WTC11 (cell line): ENCODE measurements at regions not wholly inside any gene's neighbourhood (a gene's known extent, or its start where the extent isn't known, plus 50 kb on each side); places are given as distances from the start of the nearest gene placed in this dataset.

Experiments
- ATAC-seq: fragments of 200-7000 bp; cut with Tn5 transposase; 2 replicates; pipeline ENCODE4 v1.10.0; 2021; ENCODE audit warnings: mild to moderate bottlenecking, moderate library complexity
- CTCF ChIA-PET: fragments of 300-600 bp; sonication (Branson Sonifier 250); formaldehyde crosslinking; loops from one replicate; lab custom pipeline; 2021; ENCODE audit warnings: antibody characterized with exemption; lab: Charles Lee
- POLR2A ChIA-PET: fragments of 350-600 bp; sonication (Branson Sonifier 250); formaldehyde crosslinking; loops from one replicate; lab custom pipeline; 2021; ENCODE audit warnings: antibody characterized with exemption; lab: Charles Lee
- DNase-seq: peaks from one replicate; pipeline ENCODE4 v3.0.0; 2021; ENCODE audit warnings: low spot score
- H3K27ac Mint-ChIP-seq: 2 replicates; pipeline ENCODE4 v1.8.0; 2021; ENCODE audit warnings: mixed read lengths
- H3K27me3 Mint-ChIP-seq: 2 replicates; pipeline ENCODE4 v1.8.0; 2021; ENCODE audit warnings: low read depth, mild to moderate bottlenecking, moderate library complexity, mixed read lengths
- H3K36me3 Mint-ChIP-seq: 2 replicates; pipeline ENCODE4 v1.8.0; 2021; ENCODE audit warnings: mixed read lengths
- H3K4me1 Mint-ChIP-seq: 2 replicates; pipeline ENCODE4 v1.8.0; 2022; ENCODE audit warnings: mixed read lengths
- H3K4me3 Mint-ChIP-seq: 2 replicates; pipeline ENCODE4 v1.8.0; 2021; ENCODE audit warnings: mild to moderate bottlenecking, moderate library complexity, mixed read lengths
- H3K9me3 Mint-ChIP-seq: 2 replicates; pipeline ENCODE4 v1.8.0; 2021; ENCODE audit warnings: mixed read lengths
- ATF2 ChIP-seq: sonication (generic); formaldehyde crosslinking; IDR thresholded peaks from 2 replicates; pipeline ENCODE4 v1.8.1; 2022; ENCODE audit warnings: low read depth, missing genetic modification reagents, borderline replicate concordance
- CTCF ChIP-seq: fragments of 200-600 bp; IDR thresholded peaks from 2 replicates; pipeline ENCODE4 v1.8.0; 2022; ENCODE audit warnings: antibody characterized with exemption
- E2F5 ChIP-seq: sonication (generic); formaldehyde crosslinking; IDR thresholded peaks from 2 replicates; pipeline ENCODE4 v1.8.1; 2022; ENCODE audit warnings: mild to moderate bottlenecking, moderate library complexity, missing genetic modification reagents
- ERG ChIP-seq: fragments of 250-450 bp; sonication (Bioruptor Pico); IDR thresholded peaks from 2 replicates; pipeline ENCODE4 v1.8.0; 2021; ENCODE audit warnings: mild to moderate bottlenecking
- ESRRA ChIP-seq: sonication (generic); formaldehyde crosslinking; IDR thresholded peaks from 2 replicates; pipeline ENCODE4 v1.8.1; 2022; ENCODE audit warnings: mild to moderate bottlenecking, missing genetic modification reagents, borderline replicate concordance
- HMGA2 ChIP-seq: fragments of 250-450 bp; sonication (Bioruptor Pico); IDR thresholded peaks from 2 replicates; pipeline ENCODE4 v1.4.0; 2021; ENCODE audit warnings: mild to moderate bottlenecking, moderate library complexity
- HMGXB4 ChIP-seq: sonication (generic); formaldehyde crosslinking; IDR thresholded peaks from 2 replicates; pipeline ENCODE4 v1.8.1; 2023; ENCODE audit warnings: mild to moderate bottlenecking, moderate library complexity, missing genetic modification reagents
- IRF1 ChIP-seq: sonication (generic); formaldehyde crosslinking; IDR thresholded peaks from 2 replicates; pipeline ENCODE4 v1.8.0; 2023; ENCODE audit warnings: missing genetic modification reagents
- IRF2 ChIP-seq: sonication (generic); formaldehyde crosslinking; IDR thresholded peaks from 2 replicates; pipeline ENCODE4 v1.8.0; 2022; ENCODE audit warnings: low read depth, missing genetic modification reagents, borderline replicate concordance
- MAX ChIP-seq: sonication (generic); formaldehyde crosslinking; IDR thresholded peaks from 2 replicates; pipeline ENCODE4 v1.8.0; 2022; ENCODE audit warnings: mild to moderate bottlenecking, missing genetic modification reagents
- NFE2L1 ChIP-seq: sonication (generic); formaldehyde crosslinking; IDR thresholded peaks from 2 replicates; pipeline ENCODE4 v1.8.1; 2023; ENCODE audit warnings: missing genetic modification reagents
- NFYB ChIP-seq: sonication (generic); formaldehyde crosslinking; conservative IDR thresholded peaks from 2 replicates; pipeline ENCODE4 v1.8.0; 2022; ENCODE audit warnings: low read depth, missing genetic modification reagents
- NR2C2 ChIP-seq: sonication (generic); formaldehyde crosslinking; IDR thresholded peaks from 2 replicates; pipeline ENCODE4 v1.8.0; 2022; ENCODE audit warnings: mild to moderate bottlenecking, missing genetic modification reagents
- SMAD4 ChIP-seq: sonication (generic); formaldehyde crosslinking; IDR thresholded peaks from 2 replicates; pipeline ENCODE4 v1.8.0; 2022; ENCODE audit warnings: mild to moderate bottlenecking, missing genetic modification reagents
- SP1 ChIP-seq: sonication (generic); formaldehyde crosslinking; conservative IDR thresholded peaks from 2 replicates; pipeline ENCODE4 v1.8.1; 2022; ENCODE audit warnings: missing genetic modification reagents
- USF1 ChIP-seq: sonication (generic); formaldehyde crosslinking; IDR thresholded peaks from 2 replicates; pipeline ENCODE4 v1.8.0; 2022; ENCODE audit warnings: mild to moderate bottlenecking, missing genetic modification reagents
- USF2 ChIP-seq: sonication (generic); formaldehyde crosslinking; IDR thresholded peaks from 2 replicates; pipeline ENCODE4 v1.8.1; 2023; ENCODE audit warnings: mild to moderate bottlenecking, missing genetic modification reagents, moderate library complexity
- ZNF121 ChIP-seq: sonication (generic); formaldehyde crosslinking; IDR thresholded peaks from 2 replicates; pipeline ENCODE4 v1.8.0; 2023; ENCODE audit warnings: missing genetic modification reagents
- ZNF416 ChIP-seq: fragments of 250-450 bp; sonication (Bioruptor Pico); IDR thresholded peaks from 2 replicates; pipeline ENCODE4 v1.9.0; 2021; ENCODE audit warnings: mild to moderate bottlenecking, inconsistent platforms
- ZNF423 ChIP-seq: fragments of 250-450 bp; sonication (Bioruptor Pico); IDR thresholded peaks from 2 replicates; pipeline ENCODE4 v2.1.2; 2022; ENCODE audit warnings: mild to moderate bottlenecking, moderate library complexity
- ZSCAN18 ChIP-seq: fragments of 250-450 bp; sonication (Bioruptor Pico); IDR thresholded peaks from 2 replicates; pipeline ENCODE4 v2.1.2; 2022; ENCODE audit warnings: mild to moderate bottlenecking, moderate library complexity

- no peak overlapping the region for H3K4me3 Mint-ChIP-seq
- CTCF ChIA-PET, result interaction anchor here (0.6 to 1.1 kb wide), 4 partner anchors 17 to 316 kb away, joined by 3 to 5 read pairs (median 4); no protein-coding TSS in a partner anchor
- DNase-seq (no peak), ATAC-seq (no peak)
- H3K36me3 Mint-ChIP-seq, result no peaks in the 10 kb centered on the region; the same call in 1 of the 2 replicates
- peak overlapping the region; percentile 24; the same call in 1 of the 2 replicates for H3K27ac Mint-ChIP-seq
- POLR2A ChIA-PET, result interaction anchor here (1.1 kb wide), 1 partner anchor 26 kb away, joined by 3 read pairs; no protein-coding TSS in a partner anchor
- H3K27me3 Mint-ChIP-seq, result no peaks in the 10 kb centered on the region; the same call in 1 of the 2 replicates
- peaks cover 3% of the 10 kb centered on the region; the same call in 1 of the 2 replicates for H3K9me3 Mint-ChIP-seq
- peaks cover 24% of the 10 kb centered on the region for H3K4me1 Mint-ChIP-seq
- TF ChIP-seq ESRRA (no peak), IRF2 (CRISPR knock-in tag) (no peak), MAX (CRISPR knock-in tag) (no peak), HMGXB4 (CRISPR knock-in tag) (no peak)
Measured at GRCh38 chr10:131769571-131770410, 131.0 kb upstream of the PPP2R2D start.

- H3K4me3 Mint-ChIP-seq, result no peak overlapping the region
- DNase-seq (no peak), ATAC-seq (no peak)
- H3K4me1 Mint-ChIP-seq, result peaks cover 24% of the 10 kb centered on the region
- H3K9me3 Mint-ChIP-seq, result peaks cover 11% of the 10 kb centered on the region
- ChIA-PET CTCF (interaction anchor here (1.1 kb wide), 3 partner anchors 16 to 317 kb away, joined by 3 to 5 read pairs (median 4); no protein-coding TSS in a partner anchor), POLR2A (interaction anchor here (1.1 kb wide), 1 partner anchor 27 kb away, joined by 3 read pairs; no protein-coding TSS in a partner anchor)
- H3K27ac Mint-ChIP-seq, result no peak overlapping the region
- no peaks in the 10 kb centered on the region; the same call in 1 of the 2 replicates for H3K27me3 Mint-ChIP-seq
- peaks cover 8% of the 10 kb centered on the region for H3K36me3 Mint-ChIP-seq
- TF ChIP-seq NFYB (CRISPR knock-in tag) (no peak), USF1 (CRISPR knock-in tag) (no peak), E2F5 (CRISPR knock-in tag) (no peak), SP1 (CRISPR knock-in tag) (no peak), HMGA2 (no peak), NFE2L1 (CRISPR knock-in tag) (no peak), IRF1 (no peak), CTCF (no peak), USF2 (CRISPR knock-in tag) (no peak), ZNF423 (CRISPR knock-in tag) (no peak), ZNF416 (CRISPR knock-in tag) (no peak), ZNF121 (CRISPR knock-in tag) (no peak), SMAD4 (CRISPR knock-in tag) (no peak), ATF2 (CRISPR knock-in tag) (no peak), ERG (CRISPR knock-in tag) (no peak), ZSCAN18 (CRISPR knock-in tag) (no peak), NR2C2 (CRISPR knock-in tag) (no peak)
Measured at GRCh38 chr10:131770946-131771633, 129.7 kb upstream of the PPP2R2D start.
